Trophoblast cell (in vitro differentiated cells and primary cell): ENCODE measurements at regions not wholly inside any gene's neighbourhood (a gene's known extent, or its start where the extent isn't known, plus 50 kb on each side); places are given as distances from the start of the nearest gene placed in this dataset.

Experiments
- DNase-seq, 2 donors: peaks; one replicate each; pipeline ENCODE4 v3.0.0-alpha.2; 2016
- H2AFZ ChIP-seq: 2 replicates; pipeline ENCODE4 v1.6.1; 2013; ENCODE audit warnings: low read length, moderate library complexity, mild to moderate bottlenecking; ENCODE audit not compliant: insufficient read depth, poor library complexity
- H2AK5ac ChIP-seq: 2 replicates; pipeline ENCODE4 v1.6.1; 2013; ENCODE audit warnings: mild to moderate bottlenecking, low read length
- H2BK120ac ChIP-seq: 2 replicates; pipeline ENCODE4 v1.6.1; 2013; ENCODE audit warnings: low read length, mild to moderate bottlenecking, moderate library complexity; ENCODE audit not compliant: insufficient read depth, poor library complexity
- H2BK12ac ChIP-seq: 2 replicates; pipeline ENCODE4 v1.6.1; 2013; ENCODE audit warnings: mild to moderate bottlenecking, low read length, moderate library complexity
- H2BK5ac ChIP-seq: 2 replicates; pipeline ENCODE4 v1.6.1; 2013; ENCODE audit warnings: low read length, low read depth, moderate library complexity, mild to moderate bottlenecking; ENCODE audit not compliant: poor library complexity
- H3K14ac ChIP-seq: 2 replicates; pipeline ENCODE4 v1.6.1; 2013; ENCODE audit warnings: mild to moderate bottlenecking, low read length
- H3K18ac ChIP-seq: 2 replicates; pipeline ENCODE4 v1.6.1; 2013; ENCODE audit warnings: mild to moderate bottlenecking, low read length
- H3K23ac ChIP-seq: 2 replicates; pipeline ENCODE4 v1.6.1; 2013; ENCODE audit warnings: low read length
- H3K27ac ChIP-seq: 2 replicates; pipeline ENCODE4 v1.5.1; 2013; ENCODE audit warnings: low read depth, mild to moderate bottlenecking, inconsistent platforms, low read length, moderate library complexity
- H3K27me3 ChIP-seq: 2 replicates; pipeline ENCODE4 v1.6.1; 2013; ENCODE audit warnings: inconsistent platforms, mild to moderate bottlenecking, low read length, moderate library complexity; ENCODE audit not compliant: insufficient read depth
- H3K36me3 ChIP-seq, 2 experiments: 1 replicate in 1 of 2; 2 replicates in 1 of 2; pipeline ENCODE4 v1.6.1; 2013; ENCODE audit warnings: low read length in 2 of 2, mild to moderate bottlenecking in 2 of 2, moderate library complexity in 1 of 2; ENCODE audit not compliant: insufficient read depth in 2 of 2, control insufficient read depth in 1 of 2
- H3K4ac ChIP-seq: 2 replicates; pipeline ENCODE4 v1.6.1; 2013; ENCODE audit warnings: low read depth, mild to moderate bottlenecking, low read length, moderate library complexity
- H3K4me1 ChIP-seq, 2 experiments: 1 replicate in 1 of 2; 2 replicates in 1 of 2; pipeline ENCODE4 v1.6.1; 2013; ENCODE audit warnings: low read length in 2 of 2, mild to moderate bottlenecking in 2 of 2, moderate library complexity in 1 of 2; ENCODE audit not compliant: insufficient read depth in 2 of 2, control insufficient read depth in 1 of 2
- H3K4me2 ChIP-seq: 2 replicates; pipeline ENCODE4 v1.6.1; 2013; ENCODE audit warnings: inconsistent platforms, mild to moderate bottlenecking, low read length, moderate library complexity
- H3K4me3 ChIP-seq: 2 replicates; pipeline ENCODE4 v1.5.1; 2013; ENCODE audit warnings: mild to moderate bottlenecking, low read depth, low read length, inconsistent platforms
- H3K79me1 ChIP-seq: one replicate; pipeline ENCODE4 v1.6.1; 2013; ENCODE audit warnings: low read length
- H3K79me2 ChIP-seq: 2 replicates; pipeline ENCODE4 v1.6.1; 2013; ENCODE audit warnings: low read length, mild to moderate bottlenecking; ENCODE audit not compliant: control insufficient read depth, insufficient read depth, poor library complexity
- H3K9ac ChIP-seq: 2 replicates; pipeline ENCODE4 v1.6.1; 2013; ENCODE audit warnings: mild to moderate bottlenecking, low read length
- H3K9me3 ChIP-seq: 2 replicates; pipeline ENCODE4 v1.6.1; 2013; ENCODE audit warnings: low read depth, mild to moderate bottlenecking, control low read depth, inconsistent platforms, low read length; ENCODE audit not compliant: insufficient read depth
- H4K12ac ChIP-seq: 2 replicates; pipeline ENCODE4 v1.6.1; 2013; ENCODE audit warnings: low read depth, mild to moderate bottlenecking, low read length, moderate library complexity
- H4K8ac ChIP-seq: 2 replicates; pipeline ENCODE4 v1.6.1; 2013; ENCODE audit warnings: low read depth, mild to moderate bottlenecking, low read length, moderate library complexity
- H4K91ac ChIP-seq: one replicate; pipeline ENCODE4 v1.6.1; 2013; ENCODE audit warnings: low read depth, mild to moderate bottlenecking, low read length, moderate library complexity
- WGBS: extraction: QIAGEN DNeasy Blood & Tissue Kit; methylation state at CpG from one replicate; pipeline ENCODE4 v1.1.7; 2013; ENCODE audit warnings: missing lambda C conversion rate; ENCODE audit not compliant: insufficient read length, insufficient coverage; ENCODE audit errors: extremely low coverage; 5-methylcytosine and 5-hydroxymethylcytosine counted together

DNA sequence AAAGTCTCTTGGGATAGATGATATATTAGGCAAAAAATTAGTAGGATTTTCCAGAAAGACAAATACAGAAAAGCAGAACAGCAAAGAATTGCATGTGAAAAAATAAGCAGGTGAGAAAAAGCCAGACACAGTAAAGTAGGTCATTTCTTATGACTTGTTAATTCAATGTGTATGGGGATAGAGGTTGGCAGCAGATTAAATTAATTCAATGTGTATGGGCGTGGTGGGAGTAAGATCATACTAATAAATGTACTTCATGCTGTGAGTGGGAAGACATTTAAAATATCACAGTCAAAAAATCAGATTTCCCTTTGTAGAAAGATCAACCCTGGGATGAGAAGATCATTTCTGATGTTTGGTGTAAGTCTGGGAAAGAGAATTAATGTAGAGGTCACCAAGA, 1146.4 kb upstream of the INTU start:
- no peaks in the 10 kb centered on the region for H3K9me3 ChIP-seq
- no peak overlapping the region for H3K4me2 ChIP-seq
- no CpG with 5 or more reads among the region's 1 CpG for WGBS
- no peaks in the 10 kb centered on the region for H3K79me1 ChIP-seq
- no peak overlapping the region for H4K12ac ChIP-seq
- H3K4me1 ChIP-seq: no peaks in the 10 kb centered on the region
- no peak overlapping the region for H2BK120ac ChIP-seq
- no peak for DNase-seq
- H3K18ac ChIP-seq: no peak overlapping the region
- no peak overlapping the region for H4K91ac ChIP-seq
- no peaks in the 10 kb centered on the region for H3K36me3 ChIP-seq
- H3K4ac ChIP-seq: no peak overlapping the region
- H3K9ac ChIP-seq: no peak overlapping the region
- H4K8ac ChIP-seq: no peak overlapping the region
- H3K4me3 ChIP-seq: no peak overlapping the region
- H3K27me3 ChIP-seq: no peaks in the 10 kb centered on the region
- H2BK5ac ChIP-seq: no peak overlapping the region
- no peak overlapping the region for H3K27ac ChIP-seq
- H3K79me2 ChIP-seq: no peaks in the 10 kb centered on the region
- no peak overlapping the region for H2BK12ac ChIP-seq
- no peak overlapping the region for H3K14ac ChIP-seq
- H2AFZ ChIP-seq: no peak overlapping the region
- H3K23ac ChIP-seq: no peak overlapping the region
- H2AK5ac ChIP-seq: no peak overlapping the region

DNA sequence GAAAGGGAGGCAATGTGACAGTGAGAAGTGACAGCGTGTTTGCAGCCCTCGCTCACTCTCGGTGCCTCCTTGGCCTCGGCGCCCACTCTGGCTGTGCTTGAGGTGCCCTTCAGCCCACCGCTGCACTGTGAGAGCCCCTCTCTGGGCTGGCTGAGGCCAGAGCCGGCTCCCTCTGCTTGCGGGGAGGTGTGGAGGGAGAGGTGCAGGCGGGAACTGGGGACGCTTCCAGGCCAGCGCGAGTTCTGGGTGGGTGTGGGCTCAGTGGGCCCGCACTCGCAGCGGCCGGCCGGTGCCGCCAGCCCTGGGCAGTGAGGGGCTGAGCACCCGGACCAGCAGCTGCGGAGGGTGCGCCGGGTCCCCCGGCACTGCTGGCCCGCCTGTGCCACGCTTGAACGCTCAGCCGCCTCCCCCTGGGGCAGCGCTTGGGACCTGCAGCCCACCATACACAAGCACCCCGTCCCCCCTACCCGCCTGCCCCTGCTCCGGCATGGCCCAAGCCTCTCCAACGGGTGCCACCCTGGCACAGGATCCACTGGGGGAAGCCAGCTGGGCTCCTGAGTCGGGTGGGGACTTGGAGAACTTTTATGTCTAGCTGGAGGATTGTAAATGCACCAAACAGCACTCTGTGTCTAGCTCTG, 1142.8 kb upstream of the INTU start:
- no peaks in the 10 kb centered on the region for H3K27me3 ChIP-seq
- H3K79me1 ChIP-seq: no peaks in the 10 kb centered on the region
- no peak overlapping the region for H4K91ac ChIP-seq
- H2AK5ac ChIP-seq: no peak overlapping the region
- H3K36me3 ChIP-seq: no peaks in the 10 kb centered on the region
- H3K9ac ChIP-seq: no peak overlapping the region
- H3K79me2 ChIP-seq: no peaks in the 10 kb centered on the region
- H2BK12ac ChIP-seq: no peak overlapping the region
- no peak overlapping the region for H3K27ac ChIP-seq
- no peak overlapping the region for H3K4me2 ChIP-seq
- H2BK5ac ChIP-seq: no peak overlapping the region
- H4K12ac ChIP-seq: no peak overlapping the region
- no peak for DNase-seq
- no peaks in the 10 kb centered on the region for H3K9me3 ChIP-seq
- no CpG with 5 or more reads among the region's 33 CpGs for WGBS
- no peaks in the 10 kb centered on the region for H3K4me1 ChIP-seq
- no peak overlapping the region for H2BK120ac ChIP-seq
- H3K18ac ChIP-seq: no peak overlapping the region
- H4K8ac ChIP-seq: no peak overlapping the region
- no peak overlapping the region for H3K23ac ChIP-seq
- no peak overlapping the region for H3K4ac ChIP-seq
- no peak overlapping the region for H2AFZ ChIP-seq
- no peak overlapping the region for H3K14ac ChIP-seq
- no peak overlapping the region for H3K4me3 ChIP-seq

DNA sequence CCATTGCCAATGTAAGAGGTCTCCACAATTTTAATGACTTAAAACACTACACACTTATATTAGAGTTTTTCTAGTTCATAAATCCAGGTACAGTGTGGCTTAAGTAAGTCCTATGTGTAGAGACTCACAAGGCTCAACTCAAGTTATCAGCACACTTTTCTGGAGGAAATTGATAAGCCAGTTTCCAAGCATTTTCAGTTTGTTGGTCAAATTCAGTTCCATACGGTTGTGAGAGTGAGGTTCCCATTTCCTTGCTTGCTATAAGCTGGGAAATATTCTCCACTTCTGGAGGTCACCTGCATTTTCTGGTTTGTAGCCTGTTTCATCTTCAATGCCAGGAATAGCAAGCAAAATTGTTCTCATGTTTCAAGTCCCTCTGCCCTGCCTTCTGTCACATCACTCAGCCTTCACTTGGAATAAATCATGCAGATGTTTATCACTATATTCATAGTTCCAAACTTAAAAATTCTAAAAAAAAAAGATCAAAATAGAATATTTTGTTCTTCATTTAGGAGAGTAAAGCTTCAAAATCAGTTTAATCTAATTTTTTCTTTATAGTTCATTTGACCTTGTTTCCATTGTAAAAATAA, 1137.5 kb upstream of the INTU start:
- no CpG with 5 or more reads among the region's 1 CpG for WGBS
- Histone ChIP-seq H2AK5ac (no peak overlapping the region), H3K14ac (no peak overlapping the region), H3K9ac (no peak overlapping the region), H3K9me3 (no peaks in the 10 kb centered on the region), H3K4ac (no peak overlapping the region), H3K79me1 (no peaks in the 10 kb centered on the region), H3K79me2 (no peaks in the 10 kb centered on the region), H2AFZ (no peak overlapping the region), H4K91ac (no peak overlapping the region), H3K18ac (no peak overlapping the region), H2BK12ac (no peak overlapping the region), H3K4me1 (no peaks in the 10 kb centered on the region), H3K23ac (no peak overlapping the region), H3K27ac (no peak overlapping the region), H3K4me2 (no peak overlapping the region), H2BK5ac (no peak overlapping the region), H4K12ac (no peak overlapping the region), H3K4me3 (no peak overlapping the region), H3K27me3 (no peaks in the 10 kb centered on the region), H4K8ac (no peak overlapping the region), H2BK120ac (no peak overlapping the region), H3K36me3 (no peaks in the 10 kb centered on the region)
- DNase-seq: no peak

DNA sequence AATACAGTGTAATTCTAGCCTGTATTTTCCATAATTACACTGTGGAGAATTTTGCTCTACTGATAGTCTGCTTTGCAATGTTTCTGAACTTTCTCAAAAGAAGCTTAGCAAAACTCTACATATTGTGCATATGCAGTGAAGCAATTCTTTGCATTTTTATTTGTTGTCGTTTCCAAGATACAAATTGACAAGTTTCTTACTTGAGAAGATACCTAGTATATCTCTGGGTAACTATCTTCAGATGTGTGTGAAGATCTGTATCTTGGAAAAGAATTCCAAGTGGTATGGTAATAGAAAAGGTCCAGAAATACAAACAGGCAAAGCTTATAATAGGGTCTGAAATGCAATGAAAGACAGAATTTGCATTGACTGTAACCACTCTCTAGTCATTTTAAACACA, 1119.8 kb upstream of the INTU start:
- Histone ChIP-seq H2BK12ac (no peak overlapping the region), H3K79me1 (no peaks in the 10 kb centered on the region), H3K14ac (no peak overlapping the region), H3K36me3 (no peaks in the 10 kb centered on the region), H3K4me1 (no peaks in the 10 kb centered on the region), H3K18ac (no peak overlapping the region), H4K91ac (no peak overlapping the region), H2AFZ (no peak overlapping the region), H3K4me3 (no peak overlapping the region), H4K8ac (no peak overlapping the region), H3K9ac (no peak overlapping the region), H3K23ac (no peak overlapping the region), H2AK5ac (no peak overlapping the region), H3K79me2 (no peaks in the 10 kb centered on the region), H3K4me2 (no peak overlapping the region), H3K4ac (no peak overlapping the region), H2BK120ac (no peak overlapping the region), H3K27me3 (no peaks in the 10 kb centered on the region), H3K9me3 (no peaks in the 10 kb centered on the region), H2BK5ac (no peak overlapping the region), H4K12ac (no peak overlapping the region), H3K27ac (no peak overlapping the region)
- DNase-seq: peak in 1 of 2 donors; percentile 67
- WGBS: no CpG with 5 or more reads among the region's 1 CpG
